A549 (cell line): ENCODE measurements at regions not wholly inside any gene's neighbourhood (a gene's known extent, or its start where the extent isn't known, plus 50 kb on each side); places are given as distances from the start of the nearest gene placed in this dataset.

Experiments used
- ATAC-seq, 2 experiments: fragments of 200-7000 bp in 1 of 2; fragments of >200 bp in 1 of 2; cut with Nextera tagmentation in 1 of 2; cut with Tn5 transposase in 1 of 2; 3 replicates each; pipeline versions ENCODE4 v1.8.0 to v1.9.1; 2018 to 2020; ENCODE audit warnings: mild to moderate bottlenecking in 1 of 2, moderate library complexity in 1 of 2
- CTCF ChIA-PET: fragments of 300-600 bp; sonication (Branson Sonifier 250); formaldehyde crosslinking; extraction: SDS; loops from one replicate; lab custom pipeline; 2021; ENCODE audit warnings: antibody characterized with exemption, inconsistent platforms; lab: Yijun Ruan, JAX
- POLR2A ChIA-PET: fragments of 350-600 bp; formaldehyde crosslinking; extraction: SDS; loops from one replicate; lab custom pipeline; 2021; ENCODE audit warnings: antibody characterized with exemption, inconsistent platforms; lab: Yijun Ruan, JAX
- DNase-seq, 2 experiments: peaks; one replicate each; pipeline versions ENCODE4 v3.0.0 to v3.0.0-alpha.2; 2011 to 2016; ENCODE audit warnings: low read depth in 1 of 2, low spot score in 1 of 2
- FAIRE-seq: peaks from 2 replicates; lab custom pipeline; 2011; peaks lifted over from hg19 to GRCh38; lab: Jason Lieb, UNC
- H3K27ac ChIP-seq, 2 experiments: fragments of >200 bp; sonication (Bioruptor Twin); formaldehyde crosslinking; 3 replicates each; pipeline ENCODE4 v1.5.1; 2016 to 2017
- H3K4me1 ChIP-seq: fragments of >200 bp; sonication (Bioruptor Twin); formaldehyde crosslinking; 3 replicates; pipeline ENCODE4 v1.6.1; 2016
- H3K4me2 ChIP-seq: fragments of >200 bp; sonication (Bioruptor Twin); formaldehyde crosslinking; 3 replicates; pipeline ENCODE4 v1.6.1; 2016
- H3K4me3 ChIP-seq: fragments of >200 bp; sonication (Bioruptor Twin); formaldehyde crosslinking; 3 replicates; pipeline ENCODE4 v1.5.1; 2016
- H3K9me3 ChIP-seq: fragments of >200 bp; sonication (Bioruptor Twin); formaldehyde crosslinking; 3 replicates; pipeline ENCODE4 v1.6.1; 2016
- BHLHE40 ChIP-seq: IDR thresholded peaks from 2 replicates; pipeline ENCODE4 v1.6.1; 2012; ENCODE audit warnings: low read depth, low read length, inconsistent platforms
- EHF ChIP-seq: fragments of 250-450 bp; sonication (Bioruptor Pico); IDR thresholded peaks from 2 replicates; pipeline ENCODE4 v1.5.0; 2020; ENCODE audit warnings: mild to moderate bottlenecking
- EP300 ChIP-seq, 2 experiments: fragments of >200 bp; sonication (Bioruptor Twin); formaldehyde crosslinking; IDR thresholded peaks; 2 replicates in 1 of 2; 3 replicates in 1 of 2; pipeline ENCODE4 v1.6.1; 2016 to 2017
- ESRRA ChIP-seq: fragments of 150-350 bp; IDR thresholded peaks from 2 replicates; pipeline ENCODE4 v1.6.1; 2014; ENCODE audit warnings: mild to moderate bottlenecking, low read length, borderline replicate concordance
- FOSL2 ChIP-seq, 2 experiments: fragments of 450-650 bp in 1 of 2; fragments of >200 bp in 1 of 2; sonication (Bioruptor Twin) in 1 of 2; formaldehyde crosslinking; IDR thresholded peaks; 2 replicates each; pipeline versions ENCODE4 v1.5.0 to v1.6.1; 2016 to 2020; ENCODE audit warnings: mild to moderate bottlenecking in 1 of 2, moderate library complexity in 1 of 2
- FOXS1 ChIP-seq: fragments of 250-450 bp; sonication (Bioruptor Pico); IDR thresholded peaks from 2 replicates; pipeline ENCODE4 v1.5.0; 2020; ENCODE audit warnings: mild to moderate bottlenecking, moderate library complexity
- HOXA7 ChIP-seq: fragments of 250-450 bp; sonication (Bioruptor Pico); IDR thresholded peaks from 2 replicates; pipeline ENCODE4 v1.5.0; 2020; ENCODE audit warnings: mild to moderate bottlenecking, moderate library complexity
- HOXB13 ChIP-seq: fragments of 250-450 bp; sonication (Bioruptor Pico); IDR thresholded peaks from 2 replicates; pipeline ENCODE4 v1.5.0; 2020; ENCODE audit warnings: low read depth, mild to moderate bottlenecking, moderate library complexity
- JUN ChIP-seq, 2 experiments: fragments of >200 bp; sonication (Bioruptor Twin); formaldehyde crosslinking; IDR thresholded peaks; 2 replicates in 1 of 2; 3 replicates in 1 of 2; pipeline ENCODE4 v1.6.1; 2016 to 2017
- KDM1A ChIP-seq: fragments of 200-600 bp; sonication (generic); IDR thresholded peaks from 2 replicates; pipeline ENCODE4 v1.6.1; 2016; ENCODE audit warnings: low read depth, mild to moderate bottlenecking
- MAFK ChIP-seq: fragments of 450-650 bp; IDR thresholded peaks from 2 replicates; pipeline ENCODE4 v1.6.1; 2014; ENCODE audit not compliant: partially characterized antibody
- MAZ ChIP-seq: fragments of 150-350 bp; IDR thresholded peaks from 2 replicates; pipeline ENCODE4 v1.6.1; 2014; ENCODE audit warnings: antibody characterized with exemption, low read depth, low read length, borderline replicate concordance
- NFE2L2 ChIP-seq: fragments of 150-350 bp; conservative IDR thresholded peaks from 2 replicates; pipeline ENCODE4 v1.6.1; 2014; ENCODE audit warnings: low read length
- NR3C1 ChIP-seq: fragments of >200 bp; sonication (Bioruptor Twin); formaldehyde crosslinking; IDR thresholded peaks from 3 replicates; pipeline ENCODE4 v1.6.1; 2017
- PHF8 ChIP-seq: fragments of 200-600 bp; sonication (generic); IDR thresholded peaks from 2 replicates; pipeline ENCODE4 v1.6.1; 2016; ENCODE audit warnings: low read depth, mild to moderate bottlenecking, antibody characterized with exemption, moderate library complexity, borderline replicate concordance
- POLR2A ChIP-seq: IDR thresholded peaks from 2 replicates; pipeline ENCODE4 v1.6.1; 2012; ENCODE audit warnings: mild to moderate bottlenecking, low read length
- POLR2AphosphoS2 ChIP-seq: conservative IDR thresholded peaks from 2 replicates; pipeline ENCODE4 v1.6.1; 2012; ENCODE audit warnings: low read length, improper control_type of control experiment, inconsistent platforms
- RARB ChIP-seq: fragments of 250-450 bp; sonication (Bioruptor Pico); IDR thresholded peaks from 2 replicates; pipeline ENCODE4 v1.8.0; 2021; ENCODE audit warnings: mild to moderate bottlenecking, moderate library complexity
- RFX5 ChIP-seq: fragments of 450-650 bp; IDR thresholded peaks from 2 replicates; pipeline ENCODE4 v1.7.1; 2014; ENCODE audit warnings: antibody characterized with exemption, mild to moderate bottlenecking, moderate library complexity
- SREBF2 ChIP-seq: fragments of 450-650 bp; IDR thresholded peaks from 2 replicates; pipeline ENCODE4 v1.6.1; 2014; ENCODE audit warnings: mild to moderate bottlenecking, moderate library complexity
- ZFP36 ChIP-seq: fragments of 450-650 bp; IDR thresholded peaks from 2 replicates; pipeline ENCODE4 v1.6.1; 2014; ENCODE audit warnings: borderline replicate concordance; ENCODE audit not compliant: partially characterized antibody
- ZSCAN20 ChIP-seq: fragments of 250-450 bp; sonication (Bioruptor Pico); IDR thresholded peaks from 2 replicates; pipeline ENCODE4 v1.8.0; 2022; ENCODE audit warnings: mild to moderate bottlenecking, moderate library complexity
- WGBS: methylation state at CpG from one replicate; pipeline ENCODE4 v1.1.6; 2017; ENCODE audit errors: missing lambda C conversion rate; 5-methylcytosine and 5-hydroxymethylcytosine counted together
- TF ChIP-seq, protein P1 (sequence below): IDR thresholded peaks from 2 replicates; pipeline ENCODE4 v1.6.1; 2012; ENCODE audit warnings: low read depth, borderline replicate concordance
- TF ChIP-seq, protein P2 (sequence below): fragments of 150-350 bp; IDR thresholded peaks from 2 replicates; pipeline ENCODE4 v1.6.1; 2014; ENCODE audit warnings: low read depth, mild to moderate bottlenecking, low read length
- TF ChIP-seq, protein P3 (sequence below): IDR thresholded peaks from 2 replicates; pipeline ENCODE4 v1.6.1; 2012
- TF ChIP-seq, protein P4 (sequence below): IDR thresholded peaks from 2 replicates; pipeline ENCODE4 v1.6.1; 2012
- TF ChIP-seq, protein P5 (sequence below): fragments of >200 bp; sonication (Bioruptor Twin); formaldehyde crosslinking; IDR thresholded peaks from 3 replicates; pipeline ENCODE4 v1.6.1; 2016

DNA sequence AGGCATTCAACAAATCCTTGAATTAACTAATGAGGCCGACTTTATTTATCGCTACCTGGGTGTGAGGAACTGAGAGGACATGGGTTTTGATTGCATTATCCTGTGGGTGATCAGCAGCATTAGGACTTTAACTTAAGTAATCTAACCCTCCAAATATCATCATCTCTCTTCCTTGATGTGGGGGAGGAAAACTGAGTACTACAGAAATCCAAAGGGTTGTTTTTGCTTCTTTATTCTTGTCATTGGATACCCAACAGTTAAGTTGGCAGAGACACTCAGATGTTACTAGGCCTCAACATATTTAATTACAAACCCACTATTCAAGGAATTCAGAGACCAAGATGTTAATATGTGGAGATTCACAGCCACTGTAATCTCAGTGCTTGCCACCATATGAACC is 97.4 kb upstream of the ST6GALNAC5 start:
- DNase-seq = no peak
- H3K27ac ChIP-seq = no peak overlapping the region
- POLR2A ChIA-PET = no interaction called here
- H3K4me3 ChIP-seq = no peak overlapping the region
- ATAC-seq = no peak
- TF ChIP-seq, protein P1, sequence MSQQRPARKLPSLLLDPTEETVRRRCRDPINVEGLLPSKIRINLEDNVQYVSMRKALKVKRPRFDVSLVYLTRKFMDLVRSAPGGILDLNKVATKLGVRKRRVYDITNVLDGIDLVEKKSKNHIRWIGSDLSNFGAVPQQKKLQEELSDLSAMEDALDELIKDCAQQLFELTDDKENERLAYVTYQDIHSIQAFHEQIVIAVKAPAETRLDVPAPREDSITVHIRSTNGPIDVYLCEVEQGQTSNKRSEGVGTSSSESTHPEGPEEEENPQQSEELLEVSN = no peak
- TF ChIP-seq PHF8 (no peak), ZFP36 (no peak), MAZ (no peak), RFX5 (no peak), ESRRA (no peak), HOXB13 (CRISPR knock-in tag) (no peak), FOSL2 (IDR thresholded peaks at IDR 0.05) (no peak), FOSL2 (CRISPR knock-in tag; IDR thresholded peaks at IDR 0.05) (no peak), RARB (CRISPR knock-in tag) (no peak), KDM1A (no peak), POLR2AphosphoS2 (no peak), EHF (CRISPR knock-in tag) (no peak), JUN (IDR thresholded peaks at IDR 0.05) (no peak), BHLHE40 (no peak)
- TF ChIP-seq, protein P2, sequence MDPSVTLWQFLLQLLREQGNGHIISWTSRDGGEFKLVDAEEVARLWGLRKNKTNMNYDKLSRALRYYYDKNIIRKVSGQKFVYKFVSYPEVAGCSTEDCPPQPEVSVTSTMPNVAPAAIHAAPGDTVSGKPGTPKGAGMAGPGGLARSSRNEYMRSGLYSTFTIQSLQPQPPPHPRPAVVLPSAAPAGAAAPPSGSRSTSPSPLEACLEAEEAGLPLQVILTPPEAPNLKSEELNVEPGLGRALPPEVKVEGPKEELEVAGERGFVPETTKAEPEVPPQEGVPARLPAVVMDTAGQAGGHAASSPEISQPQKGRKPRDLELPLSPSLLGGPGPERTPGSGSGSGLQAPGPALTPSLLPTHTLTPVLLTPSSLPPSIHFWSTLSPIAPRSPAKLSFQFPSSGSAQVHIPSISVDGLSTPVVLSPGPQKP = no peak
- TF ChIP-seq, protein P3, sequence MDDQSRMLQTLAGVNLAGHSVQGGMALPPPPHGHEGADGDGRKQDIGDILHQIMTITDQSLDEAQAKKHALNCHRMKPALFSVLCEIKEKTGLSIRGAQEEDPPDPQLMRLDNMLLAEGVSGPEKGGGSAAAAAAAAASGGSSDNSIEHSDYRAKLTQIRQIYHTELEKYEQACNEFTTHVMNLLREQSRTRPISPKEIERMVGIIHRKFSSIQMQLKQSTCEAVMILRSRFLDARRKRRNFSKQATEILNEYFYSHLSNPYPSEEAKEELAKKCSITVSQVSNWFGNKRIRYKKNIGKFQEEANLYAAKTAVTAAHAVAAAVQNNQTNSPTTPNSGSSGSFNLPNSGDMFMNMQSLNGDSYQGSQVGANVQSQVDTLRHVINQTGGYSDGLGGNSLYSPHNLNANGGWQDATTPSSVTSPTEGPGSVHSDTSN = no peak
- TF ChIP-seq, protein P4, sequence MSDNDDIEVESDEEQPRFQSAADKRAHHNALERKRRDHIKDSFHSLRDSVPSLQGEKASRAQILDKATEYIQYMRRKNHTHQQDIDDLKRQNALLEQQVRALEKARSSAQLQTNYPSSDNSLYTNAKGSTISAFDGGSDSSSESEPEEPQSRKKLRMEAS = no peak
- no peaks in the 10 kb centered on the region for H3K9me3 ChIP-seq
- WGBS = 55% methylated on average over 2 of the region's 2 CpGs
- H3K4me1 ChIP-seq = no peaks in the 10 kb centered on the region
- H3K4me2 ChIP-seq = no peak overlapping the region
- CTCF ChIA-PET = interaction anchor here (1.6 kb wide), 1 partner anchor 356 kb away, joined by 3 read pairs; no protein-coding TSS in a partner anchor
- FAIRE-seq = no peak

DNA sequence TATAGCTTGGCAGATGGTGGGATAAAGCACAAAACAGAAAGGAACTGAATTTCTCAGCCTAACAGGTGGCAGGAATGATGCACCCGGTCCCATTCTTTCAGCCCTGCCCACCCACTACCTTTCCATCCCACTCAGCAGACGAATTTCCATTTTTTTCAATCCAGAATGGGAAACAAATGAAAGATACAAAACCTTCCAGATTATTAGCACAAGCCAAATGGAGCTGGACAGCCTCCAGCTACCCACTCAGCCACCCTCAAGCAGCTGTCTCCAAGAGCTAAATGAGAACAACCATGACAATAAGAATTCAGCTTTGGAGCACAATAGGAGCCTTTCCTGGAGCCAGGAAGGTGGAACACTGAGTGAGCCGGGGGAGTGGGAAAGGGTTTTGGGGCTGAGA is 96.3 kb upstream of the ST6GALNAC5 start:
- H3K9me3 ChIP-seq = no peaks in the 10 kb centered on the region
- CTCF ChIA-PET = interaction anchor here (0.6 kb wide), 1 partner anchor 477 kb away, joined by 3 read pairs; no protein-coding TSS in a partner anchor
- TF ChIP-seq RARB (CRISPR knock-in tag) (no peak), MAFK (no peak), POLR2A (no peak), ZSCAN20 (CRISPR knock-in tag) (no peak), MAZ (no peak), JUN (IDR thresholded peaks at IDR 0.05) (no peak), FOXS1 (CRISPR knock-in tag) (no peak), HOXA7 (no peak), EP300 (IDR thresholded peaks at IDR 0.05) (no peak), SREBF2 (no peak), NR3C1 (no peak), NFE2L2 (no peak)
- TF ChIP-seq, protein P5, sequence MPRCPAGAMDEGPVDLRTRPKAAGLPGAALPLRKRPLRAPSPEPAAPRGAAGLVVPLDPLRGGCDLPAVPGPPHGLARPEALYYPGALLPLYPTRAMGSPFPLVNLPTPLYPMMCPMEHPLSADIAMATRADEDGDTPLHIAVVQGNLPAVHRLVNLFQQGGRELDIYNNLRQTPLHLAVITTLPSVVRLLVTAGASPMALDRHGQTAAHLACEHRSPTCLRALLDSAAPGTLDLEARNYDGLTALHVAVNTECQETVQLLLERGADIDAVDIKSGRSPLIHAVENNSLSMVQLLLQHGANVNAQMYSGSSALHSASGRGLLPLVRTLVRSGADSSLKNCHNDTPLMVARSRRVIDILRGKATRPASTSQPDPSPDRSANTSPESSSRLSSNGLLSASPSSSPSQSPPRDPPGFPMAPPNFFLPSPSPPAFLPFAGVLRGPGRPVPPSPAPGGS = no peak
- TF ChIP-seq, protein P4 = no peak
- DNase-seq = no peak
- 1% methylated on average over 3 of the region's 3 CpGs for WGBS
- ATAC-seq = no peak
- FAIRE-seq = no peak
- H3K4me1 ChIP-seq = no peaks in the 10 kb centered on the region
- no peak overlapping the region for H3K4me3 ChIP-seq
- POLR2A ChIA-PET = no interaction called here
- H3K27ac ChIP-seq = no peak overlapping the region
- H3K4me2 ChIP-seq = no peak overlapping the region
